HTR-8/SVneo (cell line): ENCODE measurements at regions not wholly inside any gene's neighbourhood (a gene's known extent, or its start where the extent isn't known, plus 50 kb on each side); places are given as distances from the start of the nearest gene placed in this dataset.

Experiments
- DNase-seq: peaks from one replicate; pipeline ENCODE4 v3.0.0; 2011; ENCODE audit warnings: low spot score, mixed read lengths; ENCODE audit not compliant: insufficient read length
- FAIRE-seq: peaks from 2 replicates; lab custom pipeline; 2011; peaks lifted over from hg19 to GRCh38; lab: Jason Lieb, UNC

DNA sequence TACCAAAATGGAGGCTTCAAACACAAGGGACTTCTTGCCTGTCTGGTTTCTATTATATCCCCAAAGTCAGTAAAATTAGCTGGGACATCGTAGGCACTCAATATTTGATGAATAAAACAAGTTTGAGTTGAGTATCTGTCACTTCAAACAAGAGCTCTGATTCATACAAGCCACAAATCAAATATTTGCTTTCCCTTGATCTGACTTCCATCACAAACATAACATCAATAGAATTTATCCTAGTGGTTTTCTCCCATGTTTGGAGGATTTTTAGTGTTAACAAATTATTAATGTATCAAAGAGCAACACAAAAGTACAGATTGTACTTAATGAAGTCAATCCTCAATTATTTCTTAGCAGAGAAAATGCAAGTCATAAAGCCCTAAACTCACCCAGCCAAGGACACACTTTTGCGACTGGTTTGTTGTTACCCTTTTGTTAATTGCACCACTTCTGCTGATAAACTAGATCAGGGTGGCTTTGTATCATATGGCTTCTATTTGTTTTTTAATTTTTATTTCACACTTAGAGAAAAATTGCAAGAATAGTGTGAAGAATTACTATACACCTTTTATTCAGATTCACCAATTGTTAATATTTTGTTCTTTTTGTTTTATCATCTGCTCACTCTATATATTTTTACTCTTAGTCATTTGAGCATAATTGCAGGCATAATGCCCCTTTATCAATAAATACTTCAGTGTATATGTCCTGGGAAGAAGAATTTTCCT, 117.4 kb upstream of the PRDM1 start:
- no peak for FAIRE-seq
- no peak for DNase-seq

DNA sequence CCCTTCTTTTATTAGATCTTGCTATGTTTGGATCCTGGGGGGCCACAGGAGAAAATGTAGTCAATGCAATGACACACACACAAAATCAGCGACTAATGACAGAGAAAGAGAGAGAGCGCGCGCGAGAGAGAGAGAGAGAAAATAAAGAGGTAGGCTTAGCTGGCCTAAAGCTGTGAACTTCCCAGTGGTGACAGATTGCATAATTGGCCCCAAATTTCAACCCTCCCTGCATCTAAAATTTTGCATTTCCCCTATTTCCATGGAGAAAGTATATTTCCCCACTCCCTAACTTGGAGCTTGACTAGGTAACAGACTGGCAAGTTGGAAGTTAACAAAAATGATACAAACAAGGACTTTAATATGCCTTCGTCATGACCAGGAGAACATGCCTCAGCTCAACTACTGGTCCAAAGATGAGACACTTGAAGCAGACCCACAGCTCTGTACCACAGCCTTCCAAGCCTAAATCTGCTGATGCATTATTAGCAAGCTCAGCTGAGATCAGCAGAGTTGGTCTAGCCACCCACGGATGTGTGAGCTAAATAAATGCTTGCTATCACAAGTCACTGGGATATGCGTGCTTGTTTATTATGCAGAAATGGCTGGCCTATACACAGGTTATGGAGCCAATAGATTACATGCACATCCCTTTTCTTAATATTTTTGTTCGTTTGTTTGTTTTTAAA, 118.1 kb upstream of the PRDM1 start:
- FAIRE-seq (no peak), DNase-seq (no peak)

DNA sequence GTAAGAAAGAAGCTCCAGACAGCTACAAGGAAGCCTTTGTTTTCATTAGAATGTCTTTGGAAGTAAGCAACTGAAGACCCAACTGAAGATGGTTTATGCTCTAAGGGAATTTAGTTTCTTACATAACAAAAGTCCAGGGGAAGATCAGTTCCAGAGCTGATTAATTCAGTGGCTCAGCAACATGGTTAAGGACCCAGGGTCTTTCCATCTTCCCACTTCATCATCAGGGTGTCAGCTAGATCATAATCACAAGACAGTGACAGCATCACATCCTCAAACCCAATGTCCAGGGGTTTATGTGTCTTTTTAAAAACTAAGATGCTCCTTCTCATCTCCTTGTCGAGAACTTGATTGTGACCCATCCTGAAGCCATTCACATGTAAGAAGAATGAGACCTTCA, 119.7 kb upstream of the PRDM1 start:
- no peak for FAIRE-seq

DNA sequence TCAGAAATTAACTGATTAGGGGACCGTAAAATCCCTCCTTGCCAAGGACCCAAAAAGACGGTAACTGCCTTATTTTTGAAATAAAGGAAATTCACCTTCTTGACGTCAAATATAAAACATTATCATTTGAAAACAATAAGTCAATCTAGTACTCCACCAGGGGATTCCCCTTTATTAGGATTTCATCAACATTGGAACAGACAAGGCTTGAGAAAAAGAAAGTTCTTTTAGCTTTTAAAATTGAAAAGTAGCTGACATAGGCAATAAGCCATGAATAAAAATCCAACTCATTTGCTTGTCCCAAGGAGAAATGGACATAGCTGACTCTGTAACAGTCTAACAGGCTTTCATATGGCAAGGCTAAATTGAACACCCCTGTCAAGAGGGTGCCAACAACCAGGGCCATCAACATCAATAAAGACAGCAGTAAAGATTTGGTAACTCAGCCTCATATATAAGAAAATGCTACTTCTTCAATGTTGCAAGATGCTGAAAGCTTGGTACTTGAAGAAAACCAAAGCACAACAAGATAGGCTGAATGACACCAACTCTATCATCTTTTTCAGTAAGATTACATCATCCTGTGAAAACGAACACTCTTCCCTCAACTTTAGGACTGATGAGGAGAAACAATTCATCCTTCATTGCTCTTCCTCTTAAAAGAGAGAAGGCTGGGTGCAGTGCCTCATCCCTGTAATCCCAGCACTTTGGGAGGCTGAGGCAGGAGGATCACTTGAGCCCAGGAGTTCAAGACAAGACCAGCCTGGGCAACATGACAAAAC, 121.0 kb upstream of the PRDM1 start:
- DNase-seq (no peak), FAIRE-seq (no peak)

More for the DNA sequence above, 119.7 kb upstream of the PRDM1 start:
- no peak for DNase-seq

DNA sequence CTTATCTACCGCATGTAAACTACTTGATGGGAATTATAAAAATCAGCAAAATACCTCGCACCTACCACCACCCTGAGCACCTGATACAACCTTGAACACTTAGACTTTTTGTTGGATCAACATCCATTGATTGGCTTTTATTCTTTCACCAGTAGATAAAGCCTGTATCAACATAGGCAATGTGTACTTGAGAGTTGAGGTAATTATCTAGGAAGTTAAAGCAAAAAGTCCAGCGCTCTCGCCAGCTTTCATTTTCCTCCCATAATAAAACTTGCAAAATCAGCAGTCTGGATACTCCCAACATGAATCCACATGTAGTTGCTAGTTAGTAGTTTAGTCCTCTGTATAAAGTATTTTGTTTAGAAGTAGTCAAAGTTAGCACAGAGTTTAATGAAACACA, 132.0 kb upstream of the PRDM1 start:
- DNase-seq: no peak

DNA sequence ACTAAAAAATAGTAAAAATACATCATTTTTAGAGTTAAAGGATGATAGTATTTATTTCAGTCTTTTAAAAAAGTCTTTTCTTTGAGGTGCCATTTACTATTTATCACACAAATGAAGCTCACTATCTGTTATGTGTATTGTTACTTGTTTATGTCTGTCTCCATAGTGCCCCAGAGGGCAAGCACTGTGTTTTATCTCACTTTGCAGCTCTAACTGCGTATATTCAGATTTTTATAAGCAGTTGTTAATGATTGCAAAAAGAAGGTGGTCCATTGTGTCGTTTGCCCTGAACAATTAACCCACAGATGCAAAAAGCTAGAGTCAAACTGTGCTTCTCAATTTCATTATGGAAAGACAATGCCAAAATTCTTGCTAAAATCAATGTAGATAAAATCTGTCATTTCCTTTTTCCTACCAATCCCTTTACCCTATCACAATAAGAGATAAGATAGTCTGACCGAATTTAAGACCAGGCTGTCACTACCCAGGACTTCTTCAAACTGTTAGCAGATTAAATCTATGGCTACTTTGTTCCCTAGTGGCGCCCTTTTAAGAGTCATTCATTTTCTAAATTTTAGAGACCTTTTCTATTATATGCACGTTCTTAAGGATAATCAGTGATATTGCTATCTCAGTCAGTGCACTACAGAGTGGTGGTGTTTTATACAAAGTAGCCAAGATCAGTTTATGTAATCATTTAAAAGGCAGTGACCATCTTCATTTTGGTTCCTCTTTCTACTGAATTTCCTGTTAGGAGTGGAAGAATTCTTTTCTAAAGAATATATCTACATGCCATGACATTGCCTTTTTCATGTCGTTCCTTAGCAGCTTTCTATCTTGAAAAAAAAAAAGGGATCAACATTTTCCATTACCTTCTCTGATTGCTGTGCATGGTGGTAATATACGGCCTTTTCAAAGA, 133.1 kb upstream of the PRDM1 start:
- FAIRE-seq (no peak), DNase-seq (no peak)

More for the DNA sequence above, 132.0 kb upstream of the PRDM1 start:
- no peak for FAIRE-seq

DNA sequence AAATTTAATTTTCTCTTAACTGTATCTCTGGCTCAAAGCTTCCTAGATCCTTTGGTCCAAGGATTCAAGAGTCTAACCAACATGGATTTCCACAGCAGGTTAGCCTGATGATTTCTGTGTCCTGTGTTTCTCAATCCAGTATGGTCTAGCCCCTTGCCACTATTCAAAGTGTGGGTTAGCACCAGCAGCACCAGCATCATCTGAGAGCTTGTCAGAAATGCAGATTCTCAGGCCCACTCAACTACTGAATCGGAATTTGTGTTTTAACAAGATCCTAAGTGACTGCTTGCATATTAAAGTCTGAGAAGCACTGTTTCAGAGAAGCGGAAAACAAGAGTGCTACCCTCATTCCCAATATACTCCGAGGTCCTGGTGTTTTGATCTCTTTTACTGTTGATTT, 133.8 kb upstream of the PRDM1 start:
- FAIRE-seq (no peak), DNase-seq (no peak)

DNA sequence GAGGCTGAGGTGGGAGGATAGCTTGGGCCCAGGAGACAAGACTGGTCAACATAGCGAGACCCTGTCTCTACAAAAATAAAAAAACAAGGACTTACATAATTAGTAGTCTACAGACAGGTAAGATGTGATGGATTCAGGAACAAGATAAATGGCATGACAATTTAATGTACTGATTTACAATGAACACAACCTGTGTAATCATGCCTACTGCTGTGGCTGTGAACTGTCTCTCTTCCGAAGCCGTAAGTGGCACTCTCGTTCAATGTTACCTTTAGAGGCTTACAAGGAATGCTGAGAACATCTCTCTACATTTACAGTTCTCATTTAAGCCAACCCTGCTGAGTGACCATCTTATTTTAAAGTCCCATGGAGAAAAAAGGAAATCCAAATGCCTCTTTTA, 134.8 kb upstream of the PRDM1 start:
- no peak for DNase-seq
- no peak for FAIRE-seq

DNA sequence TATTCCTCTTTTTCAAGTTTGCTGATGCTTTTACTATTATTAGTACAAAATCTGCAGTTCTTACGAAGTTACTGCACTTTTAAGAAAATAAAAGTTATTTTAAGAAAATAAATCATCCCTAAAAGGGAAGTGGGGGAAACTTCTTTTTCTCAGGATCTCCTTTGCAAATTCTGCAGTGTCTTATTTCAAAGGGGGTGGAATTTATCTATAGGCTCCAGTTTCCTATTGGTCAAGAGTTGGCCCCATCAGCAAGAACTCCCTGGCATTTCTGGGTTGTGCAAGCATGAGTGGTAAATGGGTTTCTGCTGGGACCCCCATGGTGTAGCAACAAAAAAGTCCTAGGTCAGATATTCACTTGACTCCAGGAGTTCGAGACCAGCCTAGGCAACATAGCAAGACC, 136.3 kb upstream of the PRDM1 start:
- DNase-seq (no peak), FAIRE-seq (no peak)

DNA sequence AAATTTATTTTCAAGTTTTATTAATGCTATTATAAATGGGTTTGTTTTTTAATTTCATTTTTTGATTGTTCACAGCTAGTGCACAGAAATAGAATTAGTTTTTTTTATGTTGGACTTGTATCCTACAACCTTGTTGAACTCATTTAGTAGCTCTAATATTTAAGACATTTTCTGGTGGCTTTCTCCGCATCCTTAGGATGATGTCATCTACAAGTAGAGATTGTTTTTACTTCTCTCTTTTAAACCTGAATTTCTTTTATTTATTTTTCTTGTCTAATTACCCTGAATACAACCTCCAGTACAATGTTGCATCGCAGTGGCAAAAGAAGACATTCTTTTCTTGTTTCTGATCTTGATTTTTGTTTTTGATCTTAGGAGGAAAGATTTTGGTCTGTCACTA, 142.6 kb upstream of the PRDM1 start:
- no peak for DNase-seq
- no peak for FAIRE-seq

DNA sequence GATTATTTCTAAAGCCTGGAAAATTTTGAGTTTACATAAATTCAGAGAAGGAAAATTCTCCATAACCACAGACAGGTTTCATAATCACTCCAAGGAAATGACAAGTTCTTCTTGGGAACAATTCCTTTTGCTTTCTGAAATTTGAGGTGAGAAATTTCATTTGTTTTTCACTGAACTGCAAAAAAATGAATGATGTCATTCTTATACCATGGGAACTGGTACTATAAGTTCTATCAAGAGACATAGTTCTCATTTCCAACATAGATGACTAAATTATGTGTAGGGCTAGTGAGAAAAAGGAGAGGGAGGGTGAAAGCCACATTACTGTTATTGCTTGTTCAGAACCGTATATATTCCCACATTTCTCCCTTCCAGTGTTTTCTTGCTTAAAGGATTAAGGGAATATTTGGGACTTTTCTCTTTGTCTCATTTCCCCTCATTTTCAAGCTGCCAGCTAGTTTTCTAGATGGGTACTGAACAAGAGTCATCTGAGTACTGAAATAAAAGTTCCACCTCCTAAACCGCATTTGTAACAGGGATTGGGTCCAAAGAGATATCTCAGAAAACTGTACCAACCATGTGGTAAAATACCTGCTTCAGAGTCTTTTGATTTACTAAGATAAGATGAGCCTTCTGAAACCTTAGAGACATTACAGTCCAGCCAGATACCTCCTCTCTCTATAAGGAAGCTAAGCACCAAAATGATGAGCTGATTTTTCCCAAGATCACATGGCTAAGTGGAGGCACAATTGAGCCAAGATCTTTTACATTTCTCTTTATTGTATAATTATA, 144.3 kb upstream of the PRDM1 start:
- FAIRE-seq (no peak), DNase-seq (no peak)

DNA sequence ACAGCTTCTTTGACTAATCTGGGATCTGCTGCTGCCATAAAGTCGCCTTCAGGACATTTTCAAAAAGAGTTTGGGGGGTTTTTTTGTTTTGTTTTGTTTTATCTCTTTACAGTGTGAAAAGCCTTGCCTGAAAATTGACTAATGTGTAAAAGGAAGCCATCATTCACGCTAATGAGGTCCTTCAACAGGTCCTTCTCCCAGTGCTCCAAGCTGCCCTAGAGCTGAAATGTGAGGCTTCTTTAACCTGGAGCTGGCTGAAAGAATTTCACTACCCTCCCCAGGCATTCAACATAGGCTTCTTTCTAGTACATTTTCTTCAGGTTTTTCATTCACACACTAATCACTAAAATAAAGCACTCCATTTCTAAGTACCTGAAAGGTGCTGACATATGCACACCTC, 145.1 kb upstream of the PRDM1 start:
- no peak for FAIRE-seq

DNA sequence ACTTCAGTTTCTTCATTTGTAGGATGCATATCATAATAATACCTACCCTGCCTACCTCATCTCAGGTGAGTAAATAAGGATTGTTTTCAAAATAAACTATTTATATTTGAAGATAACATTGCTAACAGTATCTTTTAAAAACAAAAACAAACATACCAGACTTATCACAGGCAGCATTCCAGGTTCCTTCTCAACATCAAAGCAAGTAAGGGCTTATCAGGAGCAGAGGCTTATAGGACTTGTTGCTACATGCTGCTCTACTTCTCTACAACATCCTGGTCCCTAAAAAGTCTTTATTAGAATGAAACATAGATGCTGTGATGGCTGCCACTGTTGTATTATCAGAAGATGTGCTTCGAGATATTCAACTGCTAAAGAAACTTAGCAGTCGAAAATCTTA, 149.2 kb upstream of the PRDM1 start:
- FAIRE-seq (no peak), DNase-seq (no peak)

More for the DNA sequence above, 145.1 kb upstream of the PRDM1 start:
- no peak for DNase-seq

DNA sequence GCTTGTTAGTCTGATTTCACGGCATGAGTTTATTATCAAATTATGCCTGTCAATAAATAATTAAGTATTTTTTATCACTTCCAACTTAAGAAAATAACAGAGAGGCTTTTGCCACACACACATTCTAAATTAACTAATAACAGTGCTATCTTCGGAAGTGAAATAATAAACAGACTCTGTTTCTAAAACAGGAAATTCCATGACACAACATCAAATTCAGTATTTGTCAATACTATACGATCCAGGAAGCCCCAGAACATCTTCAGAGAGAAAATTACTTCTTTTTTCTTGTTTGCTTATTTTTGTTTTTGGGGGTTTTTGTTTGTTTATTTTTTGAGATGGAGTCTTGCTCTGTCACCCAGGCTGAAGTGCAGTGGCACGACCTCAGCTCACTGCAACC, 150.7 kb upstream of the PRDM1 start:
- no peak for FAIRE-seq
- no peak for DNase-seq

DNA sequence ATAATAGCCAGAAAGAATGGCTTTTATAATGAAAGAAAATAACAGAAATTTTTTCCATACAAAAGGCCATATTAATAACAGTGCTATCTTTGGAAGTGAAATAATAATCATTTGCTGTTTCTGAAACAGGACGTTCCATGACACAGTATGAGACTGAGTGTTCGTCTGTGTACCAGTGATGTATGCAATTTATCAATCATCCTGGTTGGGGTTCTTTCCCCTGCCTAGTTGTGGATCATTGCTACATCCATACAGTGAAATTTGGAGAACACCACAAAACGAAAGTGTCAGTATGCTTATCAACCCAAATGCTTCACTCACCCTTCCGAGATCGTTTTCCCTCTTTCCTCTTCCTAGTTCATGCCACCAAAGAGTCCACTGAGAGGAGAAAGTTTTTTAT, 151.4 kb upstream of the PRDM1 start:
- FAIRE-seq: no peak
- DNase-seq: no peak

DNA sequence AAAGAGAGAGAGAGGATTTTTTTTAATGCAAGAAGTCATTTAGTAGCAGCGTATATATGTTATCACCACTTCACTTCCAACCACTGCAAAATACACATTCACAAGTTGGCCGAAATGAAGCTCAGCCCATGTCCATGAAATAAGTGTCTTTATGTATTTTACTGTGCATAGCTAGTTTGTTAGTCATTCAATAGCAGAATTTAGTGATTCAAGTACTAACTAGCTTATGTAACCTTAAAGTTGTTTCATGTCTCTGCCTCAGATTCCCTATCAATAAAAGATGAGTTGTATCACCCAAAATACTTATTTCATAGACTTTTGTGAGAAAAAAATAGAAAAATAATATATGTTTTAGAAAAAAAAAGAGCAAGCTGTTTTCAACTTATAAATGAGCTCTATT, 153.7 kb upstream of the PRDM1 start:
- DNase-seq (no peak), FAIRE-seq (no peak)

DNA sequence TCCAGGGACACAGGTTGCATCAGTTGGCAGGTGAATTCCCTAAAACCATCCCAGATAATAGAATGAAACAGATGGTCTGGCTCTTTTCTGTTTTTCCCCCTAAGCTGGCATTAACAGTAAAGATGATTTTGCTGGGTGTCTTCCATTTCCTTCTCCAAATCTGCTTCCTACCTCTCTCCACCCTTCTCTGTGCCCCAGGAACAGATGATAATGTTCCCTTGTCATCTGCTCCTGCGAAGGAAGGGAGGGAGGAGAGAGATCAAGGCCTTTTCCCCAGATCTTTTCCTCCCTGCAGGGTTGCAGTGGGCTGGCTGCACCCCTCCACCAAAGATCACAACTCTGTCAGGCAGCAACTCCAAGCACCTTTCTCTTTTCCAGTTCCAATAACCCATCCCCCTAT, 156.5 kb upstream of the PRDM1 start:
- no peak for FAIRE-seq
- no peak for DNase-seq

DNA sequence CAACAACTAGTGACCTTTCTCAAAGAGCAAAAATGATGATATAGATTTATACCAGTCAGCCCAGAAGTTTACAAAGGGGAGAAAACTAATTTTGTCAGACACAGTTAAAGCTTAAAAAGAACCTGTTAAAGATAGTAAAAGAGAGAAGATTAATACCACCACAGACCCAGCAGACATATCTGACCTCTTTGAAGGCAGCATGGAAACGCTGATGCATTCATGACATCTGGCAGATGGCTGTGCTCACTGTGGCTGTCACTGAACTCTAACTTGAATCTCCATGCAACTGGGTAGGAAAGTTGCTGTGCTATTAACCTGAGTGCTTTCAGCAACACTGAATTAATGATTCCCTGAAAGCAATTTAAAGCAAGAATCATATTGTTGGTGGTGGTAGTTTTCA, 159.8 kb upstream of the PRDM1 start:
- no peak for FAIRE-seq
- no peak for DNase-seq

DNA sequence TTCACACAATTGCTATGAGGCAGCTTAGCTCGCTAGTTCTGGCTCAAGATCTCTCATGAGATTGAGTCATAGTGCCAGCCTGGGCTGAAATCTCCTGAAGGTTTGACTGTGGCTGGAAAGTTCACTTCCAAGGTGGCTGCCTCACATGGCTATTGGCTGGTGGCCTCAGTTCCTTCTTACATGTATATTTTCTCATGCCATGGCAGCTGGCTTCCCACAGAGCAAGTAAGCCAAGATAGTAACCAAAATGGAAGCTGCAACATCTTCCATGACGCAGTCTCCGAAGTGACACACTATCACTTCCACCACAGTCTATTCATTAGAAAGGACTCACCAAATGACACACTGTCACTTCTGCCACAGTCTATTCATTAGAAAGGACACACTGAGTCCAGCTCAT, 160.4 kb upstream of the PRDM1 start:
- DNase-seq: no peak
- FAIRE-seq: no peak
